ENCODE measurements at regions not wholly inside any gene's neighbourhood (a gene's known extent, or its start where the extent isn't known, plus 50 kb on each side); places are given as distances from the start of the nearest gene placed in this dataset.

DNA sequence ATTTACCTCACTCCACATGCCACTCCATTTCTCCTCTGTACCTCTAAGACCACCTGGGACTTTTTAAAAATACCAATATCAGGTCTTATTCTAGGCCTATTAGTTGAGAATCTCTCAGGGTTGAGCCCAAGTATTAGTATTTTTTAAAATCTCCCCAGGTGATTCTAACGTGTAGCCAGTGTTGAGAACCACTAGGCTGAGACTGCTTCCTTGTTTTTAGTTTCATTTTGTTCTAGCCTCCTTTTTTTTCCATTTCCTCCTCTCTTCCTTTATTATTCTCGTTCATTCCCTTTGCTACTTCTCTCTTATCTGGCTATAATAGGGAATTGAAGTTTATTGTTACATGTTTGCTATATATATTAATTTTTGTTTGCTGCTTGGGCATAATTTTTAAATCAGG is 217.8 kb upstream of the CD96 start:
- no peaks in the 10 kb centered on the region for H3K4me1 ChIP-seq (ENCODE audit: low read depth)

DNA sequence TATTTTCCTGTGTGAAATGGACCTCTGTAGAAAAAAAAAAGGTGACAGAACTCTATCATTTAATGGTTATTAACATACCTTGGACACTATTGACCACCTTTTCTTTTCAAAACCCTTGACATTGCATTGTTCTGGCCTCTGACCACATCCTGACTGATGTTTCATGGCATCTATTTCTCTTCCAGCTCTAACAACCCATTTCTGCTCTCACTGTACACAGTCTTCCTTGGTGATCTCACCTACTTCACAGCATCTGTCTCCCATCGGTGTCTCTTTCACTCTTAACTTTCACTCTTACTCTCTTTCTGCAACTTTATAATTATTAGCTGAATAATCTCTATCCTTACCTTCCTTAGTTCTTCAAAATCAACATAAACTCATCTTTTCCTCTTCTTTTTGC is 217.4 kb upstream of the CD96 start:
- no peaks in the 10 kb centered on the region for H3K27me3 ChIP-seq
- H3K4me3 ChIP-seq = no peak overlapping the region
- no peaks in the 10 kb centered on the region for H3K36me3 ChIP-seq
- no peak overlapping the region for H3K27ac ChIP-seq
- no peaks in the 10 kb centered on the region for H3K4me1 ChIP-seq (ENCODE audit: low read depth)
- TF ChIP-seq, protein P1, sequence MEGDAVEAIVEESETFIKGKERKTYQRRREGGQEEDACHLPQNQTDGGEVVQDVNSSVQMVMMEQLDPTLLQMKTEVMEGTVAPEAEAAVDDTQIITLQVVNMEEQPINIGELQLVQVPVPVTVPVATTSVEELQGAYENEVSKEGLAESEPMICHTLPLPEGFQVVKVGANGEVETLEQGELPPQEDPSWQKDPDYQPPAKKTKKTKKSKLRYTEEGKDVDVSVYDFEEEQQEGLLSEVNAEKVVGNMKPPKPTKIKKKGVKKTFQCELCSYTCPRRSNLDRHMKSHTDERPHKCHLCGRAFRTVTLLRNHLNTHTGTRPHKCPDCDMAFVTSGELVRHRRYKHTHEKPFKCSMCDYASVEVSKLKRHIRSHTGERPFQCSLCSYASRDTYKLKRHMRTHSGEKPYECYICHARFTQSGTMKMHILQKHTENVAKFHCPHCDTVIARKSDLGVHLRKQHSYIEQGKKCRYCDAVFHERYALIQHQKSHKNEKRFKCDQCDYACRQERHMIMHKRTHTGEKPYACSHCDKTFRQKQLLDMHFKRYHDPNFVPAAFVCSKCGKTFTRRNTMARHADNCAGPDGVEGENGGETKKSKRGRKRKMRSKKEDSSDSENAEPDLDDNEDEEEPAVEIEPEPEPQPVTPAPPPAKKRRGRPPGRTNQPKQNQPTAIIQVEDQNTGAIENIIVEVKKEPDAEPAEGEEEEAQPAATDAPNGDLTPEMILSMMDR (IDR thresholded peaks at IDR 0.05; ENCODE audit: low read depth, low read length) = no peak
- no peaks in the 10 kb centered on the region for H3K9me3 ChIP-seq (ENCODE audit: low read depth)
- no peak for DNase-seq (ENCODE audit: low read depth in 1 of 2, low spot score in 1 of 2)

More for the DNA sequence above, 217.8 kb upstream of the CD96 start:
- no peak for DNase-seq (ENCODE audit: low read depth in 1 of 2, low spot score in 1 of 2)
- TF ChIP-seq, protein P1 (IDR thresholded peaks at IDR 0.05; ENCODE audit: low read depth, low read length) = no peak
- no peaks in the 10 kb centered on the region for H3K27me3 ChIP-seq
- no peak overlapping the region for H3K27ac ChIP-seq
- no peaks in the 10 kb centered on the region for H3K36me3 ChIP-seq
- no peaks in the 10 kb centered on the region for H3K9me3 ChIP-seq (ENCODE audit: low read depth)
- H3K4me3 ChIP-seq = no peak overlapping the region

DNA sequence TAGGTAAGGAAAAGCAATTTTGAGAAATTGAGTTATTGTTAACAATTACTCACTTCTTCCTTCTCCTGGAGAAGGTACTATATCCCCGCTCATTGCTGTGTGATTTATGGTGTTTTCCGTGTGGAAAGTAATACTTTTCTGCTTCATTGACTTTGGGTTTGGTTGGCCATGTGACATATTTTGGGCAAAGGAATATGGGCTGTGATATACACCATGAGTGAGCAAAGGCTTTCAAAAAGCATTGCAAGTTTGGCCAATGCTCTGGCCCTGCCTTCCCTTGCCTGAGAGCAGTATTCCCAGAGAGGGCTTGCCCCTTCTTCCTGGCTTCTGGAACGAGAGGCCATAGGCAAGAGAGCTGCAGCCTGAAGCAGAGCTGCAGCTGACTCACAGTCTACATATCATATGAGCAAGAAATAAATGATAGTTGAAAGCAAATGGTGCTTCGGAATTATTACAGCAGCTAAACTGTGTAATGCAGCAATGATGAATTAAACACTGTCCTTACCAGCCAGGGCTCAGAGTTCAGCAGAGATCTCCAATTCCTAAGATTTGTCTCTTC is 216.8 kb upstream of the CD96 start:
- TF ChIP-seq, protein P1 (IDR thresholded peaks at IDR 0.05; ENCODE audit: low read depth, low read length) = no peak
- Histone ChIP-seq H3K27ac (no peak overlapping the region), H3K4me3 (no peak overlapping the region), H3K36me3 (no peaks in the 10 kb centered on the region), H3K27me3 (no peaks in the 10 kb centered on the region), H3K9me3 (ENCODE audit: low read depth) (no peaks in the 10 kb centered on the region), H3K4me1 (ENCODE audit: low read depth) (no peaks in the 10 kb centered on the region)
- no peak for DNase-seq (ENCODE audit: low read depth in 1 of 2, low spot score in 1 of 2)

DNA sequence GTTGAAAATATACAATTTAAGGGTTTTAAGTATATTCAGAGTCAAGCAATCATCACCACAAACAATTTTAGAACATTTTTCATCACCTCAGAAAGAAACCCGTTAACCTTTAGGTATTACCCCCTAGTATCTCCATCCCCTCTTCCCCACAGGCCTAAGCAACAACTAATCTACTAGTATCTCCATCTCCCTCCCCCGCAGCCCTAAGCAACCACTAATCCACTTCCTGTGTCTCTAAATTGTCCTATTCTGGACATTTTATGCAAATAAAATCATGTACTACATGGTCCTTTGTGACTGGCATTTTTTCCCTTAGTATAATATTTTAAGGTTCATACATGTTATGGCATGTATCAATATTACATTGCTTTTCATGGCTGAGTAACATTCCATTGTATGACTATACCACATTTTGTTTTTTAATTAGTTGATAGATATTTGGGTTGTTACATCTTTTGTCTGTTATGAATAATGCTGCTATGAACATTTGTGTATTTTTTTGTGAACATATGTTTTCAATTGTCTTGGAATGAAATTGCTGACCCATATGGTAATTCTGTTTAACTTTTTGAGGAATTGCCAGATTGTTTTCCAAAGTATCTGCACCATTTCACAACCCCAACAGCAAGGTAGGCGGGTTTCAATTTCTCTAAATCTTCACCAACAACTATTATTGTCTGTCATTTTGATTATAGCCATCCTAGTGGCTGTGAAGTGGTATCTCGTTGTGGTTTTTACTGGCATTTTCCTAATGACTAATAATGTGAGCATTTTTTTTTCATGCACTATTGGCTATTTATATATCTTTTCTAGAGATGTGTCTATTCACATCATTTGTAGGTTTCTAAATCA is 215.6 kb upstream of the CD96 start:
- Histone ChIP-seq H3K27ac (no peak overlapping the region), H3K4me1 (ENCODE audit: low read depth) (no peaks in the 10 kb centered on the region), H3K9me3 (ENCODE audit: low read depth) (no peaks in the 10 kb centered on the region), H3K4me3 (no peak overlapping the region), H3K27me3 (no peaks in the 10 kb centered on the region), H3K36me3 (no peaks in the 10 kb centered on the region)
- TF ChIP-seq, protein P1 (IDR thresholded peaks at IDR 0.05; ENCODE audit: low read depth, low read length) = no peak
- DNase-seq (ENCODE audit: low read depth in 1 of 2, low spot score in 1 of 2) = peak in 1 of 2 donors; percentile 43

DNA sequence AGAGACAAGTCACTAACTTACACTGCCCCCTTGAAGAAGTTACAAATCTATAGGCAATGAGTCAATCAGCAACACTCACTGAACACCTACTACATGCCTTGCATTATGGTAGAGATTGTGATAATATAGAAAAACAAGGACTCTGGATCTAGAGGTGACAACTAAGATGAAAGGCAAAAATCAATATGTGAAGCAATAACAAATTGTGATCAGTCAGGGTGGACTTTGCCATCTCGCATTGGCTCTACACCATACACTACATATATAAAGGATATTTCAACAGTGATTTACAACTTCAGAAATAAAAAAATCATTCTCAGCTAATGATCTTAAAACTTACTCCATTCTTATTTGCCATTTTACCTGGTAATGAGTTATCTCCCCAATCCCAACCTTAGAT is 210.7 kb upstream of the CD96 start:
- no peaks in the 10 kb centered on the region for H3K36me3 ChIP-seq
- H3K27ac ChIP-seq = no peak overlapping the region
- DNase-seq (ENCODE audit: low read depth in 1 of 2, low spot score in 1 of 2) = no peak
- H3K27me3 ChIP-seq = no peaks in the 10 kb centered on the region
- H3K4me3 ChIP-seq = no peak overlapping the region
- H3K4me1 ChIP-seq (ENCODE audit: low read depth) = peaks cover 4% of the 10 kb centered on the region
- TF ChIP-seq, protein P1 (IDR thresholded peaks at IDR 0.05; ENCODE audit: low read depth, low read length) = no peak
- H3K9me3 ChIP-seq (ENCODE audit: low read depth) = no peaks in the 10 kb centered on the region

Data from cardiac muscle cell (in vitro differentiated cells and primary cell).